Skeletal muscle tissue (tissue), 3 donors: ENCODE measurements at regions not wholly inside any gene's neighbourhood (a gene's known extent, or its start where the extent isn't known, plus 50 kb on each side); places are given as distances from the start of the nearest gene placed in this dataset.

Source experiments
- H3K27ac ChIP-seq: one replicate; pipeline ENCODE4 v1.7.0; 2013; ENCODE audit warnings: mild to moderate bottlenecking, low read depth, low read length, inconsistent platforms
- H3K27me3 ChIP-seq, 3 donors: one replicate each; pipeline ENCODE4 v1.7.0; 2013; ENCODE audit warnings: low read length in 3 of 3; ENCODE audit not compliant: control insufficient read depth in 3 of 3, insufficient read depth in 3 of 3
- H3K36me3 ChIP-seq, 3 donors: one replicate each; pipeline ENCODE4 v1.7.0; 2013; ENCODE audit warnings: low read length in 3 of 3; ENCODE audit not compliant: control insufficient read depth in 3 of 3, insufficient read depth in 3 of 3
- H3K4me1 ChIP-seq, 3 donors: one replicate each; pipeline ENCODE4 v1.7.0; 2013; ENCODE audit warnings: low read length in 3 of 3, mild to moderate bottlenecking in 3 of 3; ENCODE audit not compliant: control insufficient read depth in 3 of 3, insufficient read depth in 3 of 3
- H3K4me3 ChIP-seq, 3 donors: one replicate each; pipeline ENCODE4 v1.7.0; 2013; ENCODE audit warnings: low read length in 3 of 3
- H3K9ac ChIP-seq, 3 donors: one replicate each; pipeline ENCODE4 v1.7.0; 2013; ENCODE audit warnings: low read length in 3 of 3, mild to moderate bottlenecking in 3 of 3, moderate library complexity in 2 of 3, low read depth in 1 of 3
- H3K9me3 ChIP-seq, 3 donors: one replicate each; pipeline ENCODE4 v1.7.0; 2013; ENCODE audit warnings: low read length in 3 of 3; ENCODE audit not compliant: control insufficient read depth in 3 of 3
- donor health status: Osteomylitis.

DNA sequence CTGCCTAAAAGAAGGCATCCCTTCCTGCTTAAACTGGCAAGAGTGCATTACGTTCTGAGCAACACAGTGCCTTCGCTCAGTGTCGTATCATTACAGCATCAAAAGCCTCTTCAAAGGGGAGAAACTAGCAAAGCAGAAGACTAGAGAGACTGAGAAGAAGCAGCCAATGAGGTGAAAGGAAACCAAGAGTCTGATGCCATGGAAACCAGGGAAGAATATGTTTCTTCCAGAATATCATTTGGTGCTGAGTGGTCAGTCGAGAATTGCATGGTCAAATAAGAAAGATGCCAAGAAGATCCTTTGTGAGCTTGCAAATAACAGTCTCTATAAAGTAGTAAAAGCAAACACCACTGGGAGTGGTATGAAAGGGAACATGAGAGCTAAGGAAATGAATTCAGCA lies 312.1 kb upstream of the CHST9 start:
- no peak overlapping the region for H3K4me3 ChIP-seq
- H3K4me1 ChIP-seq: peaks cover 0 to 3% (median 0%) of the 10 kb centered on the region in 3 donors
- no peak overlapping the region for H3K27ac ChIP-seq
- no peaks in the 10 kb centered on the region for H3K27me3 ChIP-seq
- H3K36me3 ChIP-seq: no peaks in the 10 kb centered on the region
- no peaks in the 10 kb centered on the region for H3K9me3 ChIP-seq
- H3K9ac ChIP-seq: no peak overlapping the region

DNA sequence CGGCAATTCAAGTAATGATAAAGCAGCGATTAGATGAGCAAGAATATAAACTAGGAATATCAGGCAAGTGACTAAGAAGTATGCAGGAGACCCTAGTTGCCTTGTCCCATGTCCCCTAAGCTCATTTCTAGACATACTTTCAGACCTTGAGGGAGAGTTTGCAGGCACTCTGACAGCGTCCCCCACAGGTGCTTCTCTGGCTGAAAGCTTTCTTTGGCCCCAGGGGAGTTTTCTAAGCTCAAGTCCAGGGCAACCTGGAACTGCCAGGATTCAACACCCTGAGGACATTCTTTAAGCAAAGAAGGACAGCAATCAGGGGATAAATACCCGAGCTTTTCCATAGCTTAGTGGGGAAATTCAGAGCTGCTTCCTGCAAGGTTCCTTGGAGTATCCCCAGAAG lies 308.1 kb upstream of the CHST9 start:
- H3K27ac ChIP-seq: no peak overlapping the region
- no peaks in the 10 kb centered on the region for H3K9me3 ChIP-seq
- H3K4me3 ChIP-seq: no peak overlapping the region
- no peaks in the 10 kb centered on the region for H3K36me3 ChIP-seq
- no peaks in the 10 kb centered on the region for H3K4me1 ChIP-seq
- H3K27me3 ChIP-seq: no peaks in the 10 kb centered on the region
- H3K9ac ChIP-seq: no peak overlapping the region

DNA sequence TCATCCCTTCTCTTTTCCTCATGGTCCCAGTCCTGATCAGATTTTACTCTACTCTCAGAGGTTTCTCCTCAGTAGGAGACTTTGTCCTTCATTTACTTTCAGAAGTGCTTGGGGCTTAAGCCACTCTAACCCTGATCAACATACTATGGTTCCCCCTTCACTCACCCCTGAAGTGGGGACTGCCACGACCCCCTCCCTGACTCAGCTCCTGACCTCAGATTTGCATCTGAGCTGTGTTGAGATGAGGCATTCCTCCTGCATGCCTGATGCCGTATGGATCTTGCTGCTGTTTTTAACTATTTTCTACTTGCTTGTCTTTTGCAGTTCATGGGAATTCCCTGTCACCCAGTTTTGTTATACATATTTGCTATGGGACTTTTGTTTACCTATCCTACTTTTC lies 306.7 kb upstream of the CHST9 start:
- H3K4me1 ChIP-seq: no peaks in the 10 kb centered on the region
- H3K9me3 ChIP-seq: no peaks in the 10 kb centered on the region
- no peak overlapping the region for H3K27ac ChIP-seq
- no peaks in the 10 kb centered on the region for H3K36me3 ChIP-seq
- no peaks in the 10 kb centered on the region for H3K27me3 ChIP-seq
- no peak overlapping the region for H3K9ac ChIP-seq
- no peak overlapping the region for H3K4me3 ChIP-seq

DNA sequence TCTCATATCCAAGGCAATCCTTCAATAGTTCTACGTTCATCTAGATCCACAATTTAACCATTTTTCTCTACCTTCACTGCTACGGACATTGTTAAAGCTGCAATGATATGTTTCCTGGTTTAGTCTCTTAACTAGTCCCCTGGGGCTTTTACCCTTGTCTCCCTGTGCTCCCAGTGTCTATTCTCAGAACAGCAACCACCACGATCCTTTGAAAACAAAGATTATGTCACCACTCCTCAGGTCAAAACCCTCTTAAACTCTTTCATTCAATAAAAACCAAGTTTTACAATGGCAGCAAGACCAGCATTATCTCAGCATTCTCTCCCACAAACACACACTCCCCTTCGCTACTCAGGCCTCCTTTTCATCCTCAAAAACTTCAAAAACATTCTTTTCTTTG lies 298.2 kb upstream of the CHST9 start:
- H3K4me3 ChIP-seq: no peak overlapping the region
- H3K9me3 ChIP-seq: no peaks in the 10 kb centered on the region
- no peak overlapping the region for H3K27ac ChIP-seq
- no peaks in the 10 kb centered on the region for H3K36me3 ChIP-seq
- H3K4me1 ChIP-seq: no peaks in the 10 kb centered on the region
- H3K27me3 ChIP-seq: no peaks in the 10 kb centered on the region
- no peak overlapping the region for H3K9ac ChIP-seq

DNA sequence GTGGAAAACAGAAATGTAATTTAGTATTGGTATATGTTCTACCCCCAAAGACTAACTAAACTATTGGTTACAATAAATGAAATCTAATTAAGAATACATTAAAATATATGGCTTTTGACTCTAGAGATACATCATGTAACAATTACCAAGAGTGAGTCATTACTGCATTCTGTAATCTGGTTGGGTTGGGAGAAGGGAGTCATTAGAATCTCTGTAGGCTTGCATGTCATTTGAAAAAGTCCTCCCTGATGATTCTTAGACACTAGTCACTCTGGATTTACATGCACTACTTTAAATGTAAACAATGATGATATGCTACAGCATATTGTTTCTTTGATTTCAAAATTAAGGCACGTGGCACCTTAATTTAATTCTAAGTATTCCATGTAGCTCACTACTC lies 293.4 kb upstream of the CHST9 start:
- Histone ChIP-seq H3K9me3 (no peaks in the 10 kb centered on the region), H3K27me3 (no peaks in the 10 kb centered on the region), H3K4me1 (no peaks in the 10 kb centered on the region), H3K36me3 (no peaks in the 10 kb centered on the region), H3K27ac (no peak overlapping the region), H3K9ac (no peak overlapping the region), H3K4me3 (no peak overlapping the region)

DNA sequence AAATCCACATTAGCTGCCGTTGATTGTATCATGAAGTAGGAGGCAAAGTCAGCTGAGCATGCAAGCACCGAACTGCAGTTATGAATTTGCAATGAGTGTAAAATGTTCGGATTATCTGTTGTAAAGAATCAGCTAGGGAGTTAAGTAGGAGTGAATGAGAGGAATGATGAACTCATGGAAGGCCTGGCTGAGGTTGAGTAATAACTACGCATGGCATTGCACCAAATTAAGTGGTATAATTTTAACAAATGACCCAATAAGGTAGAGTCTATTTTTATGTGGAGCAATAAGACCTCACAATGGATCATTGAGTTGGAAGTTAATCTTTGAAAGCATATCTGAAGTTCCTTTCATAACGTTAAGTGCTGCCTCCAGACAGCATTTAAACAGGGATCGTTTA lies 288.2 kb upstream of the CHST9 start:
- H3K9ac ChIP-seq: no peak overlapping the region
- H3K4me3 ChIP-seq: no peak overlapping the region
- no peaks in the 10 kb centered on the region for H3K4me1 ChIP-seq
- no peaks in the 10 kb centered on the region for H3K36me3 ChIP-seq
- H3K27me3 ChIP-seq: no peaks in the 10 kb centered on the region
- H3K9me3 ChIP-seq: no peaks in the 10 kb centered on the region
- no peak overlapping the region for H3K27ac ChIP-seq

DNA sequence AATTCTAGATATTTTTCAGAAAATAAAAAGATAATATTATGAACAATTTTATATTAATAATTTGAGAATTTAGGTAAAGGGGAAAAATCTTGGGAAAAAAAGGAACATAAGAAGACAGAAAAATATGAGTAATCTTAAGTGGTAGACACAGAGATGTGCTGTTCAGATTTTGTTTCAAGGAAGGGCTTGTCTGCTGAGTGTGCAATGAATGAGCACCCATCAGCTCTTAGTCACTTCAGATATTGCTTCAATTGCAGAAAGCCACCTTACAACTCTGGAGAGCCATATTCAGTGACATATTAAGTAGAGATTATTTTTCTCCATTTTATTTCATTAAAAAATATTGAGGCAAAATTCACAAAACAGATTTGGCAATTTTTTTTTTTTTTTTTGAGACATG lies 282.0 kb upstream of the CHST9 start:
- H3K4me3 ChIP-seq: no peak overlapping the region
- no peaks in the 10 kb centered on the region for H3K27me3 ChIP-seq
- H3K9me3 ChIP-seq: no peaks in the 10 kb centered on the region

DNA sequence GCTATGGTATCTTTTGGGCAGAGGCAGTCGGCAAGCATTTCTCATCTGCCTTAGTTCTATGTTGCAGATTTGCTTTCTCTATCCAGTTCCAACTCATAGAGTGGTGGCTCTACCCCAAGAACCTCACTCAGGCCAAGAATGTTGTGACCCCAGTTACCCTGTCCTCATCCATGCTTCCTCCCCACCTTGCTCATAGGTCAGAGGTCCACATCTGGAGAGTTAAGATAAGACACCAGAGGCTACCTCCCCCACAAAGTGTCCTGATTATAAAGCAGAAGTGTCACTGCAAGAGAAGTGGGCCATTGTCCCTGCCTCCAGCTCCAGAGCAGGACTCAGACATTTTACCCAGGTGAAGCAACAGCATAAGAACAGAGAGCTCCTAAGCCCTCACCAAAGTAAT lies 276.8 kb upstream of the CHST9 start:
- no peaks in the 10 kb centered on the region for H3K9me3 ChIP-seq
- H3K36me3 ChIP-seq: no peaks in the 10 kb centered on the region
- no peak overlapping the region for H3K4me3 ChIP-seq
- no peaks in the 10 kb centered on the region for H3K4me1 ChIP-seq
- H3K27me3 ChIP-seq: no peaks in the 10 kb centered on the region
- no peak overlapping the region for H3K27ac ChIP-seq
- no peak overlapping the region for H3K9ac ChIP-seq

More for the DNA sequence above, 282.0 kb upstream of the CHST9 start:
- Histone ChIP-seq H3K9ac (no peak overlapping the region), H3K27ac (no peak overlapping the region), H3K36me3 (no peaks in the 10 kb centered on the region), H3K4me1 (no peaks in the 10 kb centered on the region)

DNA sequence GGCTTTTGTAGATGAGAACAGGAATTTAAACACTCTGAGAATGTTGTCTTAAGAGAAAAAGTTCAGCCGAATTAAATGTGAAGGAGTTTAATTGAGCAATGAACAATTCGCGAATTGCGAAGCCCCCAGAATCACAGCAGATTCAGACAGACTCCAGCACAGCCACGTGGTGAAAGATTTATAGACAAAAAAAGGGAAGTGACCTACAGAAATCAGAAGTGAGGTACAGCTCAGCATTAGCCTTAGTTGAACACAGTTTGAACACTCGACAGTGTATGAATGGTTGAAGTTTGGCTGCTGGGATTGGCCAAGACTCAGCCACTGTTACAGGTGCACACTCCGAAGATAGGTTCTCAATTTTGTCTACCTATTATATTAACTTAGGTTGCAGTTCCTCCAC lies 264.0 kb upstream of the CHST9 start:
- Histone ChIP-seq H3K9me3 (peaks cover 0 to 3% (median 0%) of the 10 kb centered on the region in 3 donors), H3K4me3 (no peak overlapping the region), H3K27me3 (no peaks in the 10 kb centered on the region), H3K27ac (no peak overlapping the region), H3K36me3 (no peaks in the 10 kb centered on the region), H3K4me1 (no peaks in the 10 kb centered on the region), H3K9ac (no peak overlapping the region)

DNA sequence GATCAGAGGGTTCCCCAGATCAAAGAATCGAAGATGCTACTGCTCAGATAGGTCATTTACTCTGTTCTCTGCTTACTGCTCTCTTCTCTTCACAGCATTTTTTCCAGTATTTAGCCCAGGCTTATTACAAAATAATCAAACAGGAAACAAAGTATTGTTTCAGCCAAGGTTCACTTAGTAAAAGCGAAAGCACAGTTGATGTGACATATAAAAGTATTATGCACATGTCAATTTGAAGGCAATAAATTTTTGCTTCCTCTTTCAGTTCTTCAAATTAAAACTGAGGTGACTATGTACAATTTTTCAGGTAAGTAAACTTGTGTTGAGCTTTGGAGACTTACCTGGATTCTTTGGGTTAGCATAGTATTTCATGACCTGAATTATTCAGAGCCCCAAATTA lies 262.8 kb upstream of the CHST9 start:
- Histone ChIP-seq H3K36me3 (no peaks in the 10 kb centered on the region), H3K9me3 (peaks cover 0 to 3% (median 0%) of the 10 kb centered on the region in 3 donors), H3K27ac (no peak overlapping the region)

DNA sequence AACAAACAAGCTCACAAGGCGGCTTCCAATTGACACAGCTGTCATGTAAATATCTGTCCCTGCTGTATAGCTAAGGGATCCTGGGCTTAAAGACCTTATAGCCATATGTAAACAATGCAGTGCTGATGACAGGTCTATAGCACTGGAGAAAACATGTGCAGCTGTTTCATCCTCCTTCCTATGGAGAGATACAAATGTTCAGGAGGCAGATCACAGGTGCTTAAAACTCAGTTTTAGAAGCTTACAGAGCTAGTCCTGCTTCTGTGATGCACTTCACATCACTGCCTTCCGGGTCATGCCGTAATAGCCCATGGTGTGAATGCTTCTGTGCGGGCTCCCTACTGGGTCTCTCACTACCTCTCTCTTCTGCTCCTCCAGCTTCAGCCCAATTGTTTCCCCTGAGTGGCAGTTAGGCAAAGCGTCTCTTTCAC lies 262.4 kb upstream of the CHST9 start:
- no peak overlapping the region for H3K27ac ChIP-seq
- H3K4me3 ChIP-seq: no peak overlapping the region
- H3K9me3 ChIP-seq: peaks cover 0 to 3% (median 0%) of the 10 kb centered on the region in 3 donors
- no peaks in the 10 kb centered on the region for H3K36me3 ChIP-seq
- no peaks in the 10 kb centered on the region for H3K27me3 ChIP-seq
- H3K9ac ChIP-seq: no peak overlapping the region
- H3K4me1 ChIP-seq: no peaks in the 10 kb centered on the region

More for the DNA sequence above, 262.8 kb upstream of the CHST9 start:
- H3K27me3 ChIP-seq: no peaks in the 10 kb centered on the region
- no peak overlapping the region for H3K9ac ChIP-seq
- no peak overlapping the region for H3K4me3 ChIP-seq
- H3K4me1 ChIP-seq: no peaks in the 10 kb centered on the region
